SK-N-DZ (cell line): ENCODE measurements at regions not wholly inside any gene's neighbourhood (a gene's known extent, or its start where the extent isn't known, plus 50 kb on each side); places are given as distances from the start of the nearest gene placed in this dataset.
"Not testable (repeated sequence)": the region's sequence is repeated elsewhere in the genome, so short reads cannot be mapped to it uniquely, and the experiment has no call there.

Source experiments
- DNase-seq: peaks from one replicate; pipeline ENCODE4 v3.0.0-alpha.2; 2015; ENCODE audit warnings: low spot score

DNA sequence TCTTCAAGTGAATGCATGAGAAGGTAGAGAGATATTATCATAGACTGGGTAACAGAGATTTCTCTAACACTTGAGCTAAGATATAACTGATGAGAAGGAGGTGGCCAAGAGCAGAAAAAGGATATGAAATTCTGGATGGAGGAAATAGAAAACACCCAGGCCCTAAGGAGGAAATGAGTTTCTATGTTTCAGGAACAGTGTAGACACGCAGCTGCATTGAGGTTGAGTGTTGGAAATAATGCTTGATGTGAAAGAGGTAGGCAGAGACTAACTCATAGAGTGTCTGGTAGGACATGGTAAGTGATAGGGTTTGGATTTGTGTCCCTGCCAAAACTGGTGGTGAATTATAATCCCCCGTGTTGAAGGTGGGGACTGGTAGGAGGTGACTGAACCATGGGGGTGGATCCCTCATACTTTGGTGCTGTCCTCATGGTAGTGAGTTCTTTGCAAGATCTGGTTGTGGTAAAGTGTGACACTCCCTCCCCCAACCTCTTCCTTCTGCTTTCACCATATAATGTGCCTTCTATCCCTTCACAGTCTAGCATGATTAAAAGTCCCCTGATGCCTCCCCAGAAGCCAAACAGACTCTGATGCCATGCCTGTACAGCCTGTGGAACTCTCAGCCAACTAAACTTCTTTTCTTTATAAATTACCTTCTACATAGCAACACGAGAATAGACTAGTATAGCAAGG is 787.3 kb downstream of the EDEM1 start:
- DNase-seq, result no peak

DNA sequence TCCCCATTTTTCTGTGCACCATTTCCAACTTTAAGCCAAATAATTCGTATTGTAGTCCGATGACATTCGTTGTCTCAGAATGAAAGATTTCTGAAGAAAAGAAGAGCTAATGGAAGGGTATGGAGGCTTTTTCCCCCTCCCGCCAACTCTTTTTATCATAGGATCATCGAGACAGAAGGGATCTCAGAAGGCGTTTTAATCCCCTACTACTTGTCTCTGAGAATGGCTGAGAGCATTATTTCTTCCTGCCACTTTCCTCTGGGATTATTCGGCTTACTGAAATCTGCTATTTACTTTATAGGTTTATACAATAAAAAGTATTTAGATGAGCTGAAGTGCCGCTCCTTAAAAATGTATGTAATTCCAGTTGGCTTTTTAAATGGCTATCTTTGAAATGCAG is 789.8 kb downstream of the EDEM1 start:
- DNase-seq, result no peak

DNA sequence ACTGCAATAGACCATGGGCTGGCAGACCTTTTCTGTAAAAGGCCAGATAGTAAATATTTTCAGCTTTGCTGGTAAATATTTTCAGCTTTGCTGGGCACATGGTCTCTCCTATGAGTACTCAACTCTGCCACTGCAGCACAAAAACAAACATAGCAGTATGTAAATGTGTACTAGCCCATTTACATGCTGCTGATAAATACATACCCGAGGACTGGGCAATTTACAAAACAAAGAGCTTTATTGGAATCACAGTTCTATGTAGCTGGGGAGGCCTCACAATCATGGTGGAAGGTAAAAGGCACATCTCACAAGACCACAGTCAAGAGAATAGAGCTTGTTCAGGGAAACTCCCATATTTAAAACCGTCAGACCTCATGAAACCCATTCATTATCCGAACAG is 793.0 kb downstream of the EDEM1 start:
- no peak for DNase-seq

- no peak for DNase-seq
Observed at GRCh38 chr3:5994651-5995050, 807.1 kb downstream of the EDEM1 start.

GRCh38 chr3:6018456-6018855 is 830.9 kb downstream of the EDEM1 start:
- DNase-seq, result no peak

- no peak for DNase-seq
Observed at GRCh38 chr3:6022621-6023020, 835.1 kb downstream of the EDEM1 start.

GRCh38 chr3:6025032-6025431 is 835.9 kb upstream of the GRM7 start:
- no peak for DNase-seq

DNA sequence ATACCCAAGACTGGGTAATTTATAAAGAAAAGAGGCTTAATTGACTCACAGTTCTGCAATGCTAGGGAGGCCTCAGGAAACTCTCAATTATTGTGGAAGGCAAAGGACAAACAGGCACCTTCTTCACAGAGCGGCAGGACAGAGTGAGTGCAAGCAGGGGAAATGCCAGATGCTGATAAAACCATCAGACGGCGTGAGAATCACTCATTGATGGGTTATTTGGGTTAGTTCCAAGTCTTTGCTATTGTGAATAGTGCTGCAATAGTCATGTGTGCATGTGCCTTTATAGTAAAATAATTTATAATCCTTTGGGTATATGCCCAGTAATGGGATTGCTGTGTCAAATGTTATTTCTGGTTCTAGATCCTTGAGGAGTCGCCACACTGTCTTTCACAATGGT is 830.3 kb upstream of the GRM7 start:
- not testable (repeated sequence) for DNase-seq

DNA sequence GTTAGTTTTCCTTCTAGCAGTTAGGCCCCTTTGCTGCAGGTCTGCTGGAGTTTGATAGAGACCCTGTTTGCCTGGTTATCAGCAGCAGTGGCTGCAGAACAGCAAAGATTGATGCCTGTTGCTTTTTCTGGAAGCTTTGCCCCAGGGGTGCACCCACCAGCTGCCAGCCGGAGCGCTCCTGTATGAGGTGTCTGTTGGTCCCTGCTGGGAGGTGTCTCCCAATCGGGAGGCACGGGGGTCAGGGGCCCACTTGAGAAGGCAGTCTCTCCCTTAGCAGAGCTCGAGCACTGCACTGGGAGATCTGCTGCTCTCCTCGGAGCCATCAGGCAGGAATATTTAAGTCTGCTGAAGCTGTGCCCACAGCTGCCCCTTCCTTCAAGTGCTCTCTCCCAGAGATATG is 825.3 kb upstream of the GRM7 start:
- DNase-seq, result no peak

DNA sequence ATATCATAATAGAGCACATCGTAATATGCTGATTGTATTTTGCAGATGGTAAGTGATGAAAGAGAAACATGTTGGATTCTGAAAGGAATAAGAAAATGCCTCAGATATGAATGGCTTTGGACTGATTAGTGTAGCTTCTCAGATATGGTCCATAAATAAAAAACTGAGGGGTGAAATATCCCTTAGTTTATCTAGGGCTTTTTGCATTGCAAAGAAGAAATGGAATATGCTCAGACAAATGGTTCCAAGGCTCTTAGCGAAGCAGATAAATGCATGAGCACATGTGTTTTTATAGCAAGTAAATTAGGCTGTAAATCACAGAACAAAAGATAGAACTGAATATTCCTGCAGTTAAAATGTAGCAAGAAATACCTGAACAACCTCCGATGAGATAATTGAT is 820.9 kb upstream of the GRM7 start:
- no peak for DNase-seq

DNA sequence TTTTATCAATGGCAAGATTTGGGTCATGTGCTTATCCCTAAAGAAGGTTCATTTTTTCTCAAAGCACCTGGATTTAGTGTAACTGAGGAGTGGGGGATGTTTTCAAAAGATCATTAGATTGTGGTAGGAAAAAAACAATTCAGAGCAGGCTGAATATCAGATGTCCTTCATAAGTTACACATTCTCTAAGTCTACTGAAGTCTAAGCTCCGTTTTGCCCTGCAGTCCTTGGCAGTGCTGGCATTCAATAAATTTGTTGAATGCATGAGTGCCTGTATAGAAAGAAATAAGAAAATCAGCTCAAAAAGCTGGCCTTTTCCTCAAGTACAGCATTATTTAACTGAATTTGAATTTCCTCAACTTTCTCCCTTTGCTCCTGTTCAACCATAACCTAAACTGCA is 819.0 kb upstream of the GRM7 start:
- DNase-seq, result no peak

- no peak for DNase-seq
Observed at GRCh38 chr3:6047016-6047415, 813.9 kb upstream of the GRM7 start.

DNA sequence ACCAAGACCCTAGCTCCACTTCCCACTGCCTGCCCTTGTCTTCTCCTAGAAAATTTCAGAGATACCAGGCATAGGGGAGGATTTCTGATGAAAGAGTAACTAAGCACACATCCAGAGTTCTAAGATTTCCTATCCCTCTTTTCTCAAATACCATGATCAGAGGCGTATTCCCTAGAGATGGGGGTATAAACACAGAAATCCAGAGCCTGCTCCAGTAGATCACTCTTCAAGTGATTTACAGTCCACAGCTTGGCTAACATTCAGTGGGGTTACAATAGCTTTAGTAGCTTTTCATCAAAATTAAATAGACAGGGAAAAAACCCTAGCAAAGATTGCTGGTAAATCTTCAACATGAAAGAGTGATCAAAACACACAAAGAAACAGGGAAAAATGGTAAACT is 800.7 kb upstream of the GRM7 start:
- DNase-seq, result peak; percentile 44

- DNase-seq, result peak; percentile 88
Observed at GRCh38 chr3:6062261-6063187, 798.4 kb upstream of the GRM7 start.

DNA sequence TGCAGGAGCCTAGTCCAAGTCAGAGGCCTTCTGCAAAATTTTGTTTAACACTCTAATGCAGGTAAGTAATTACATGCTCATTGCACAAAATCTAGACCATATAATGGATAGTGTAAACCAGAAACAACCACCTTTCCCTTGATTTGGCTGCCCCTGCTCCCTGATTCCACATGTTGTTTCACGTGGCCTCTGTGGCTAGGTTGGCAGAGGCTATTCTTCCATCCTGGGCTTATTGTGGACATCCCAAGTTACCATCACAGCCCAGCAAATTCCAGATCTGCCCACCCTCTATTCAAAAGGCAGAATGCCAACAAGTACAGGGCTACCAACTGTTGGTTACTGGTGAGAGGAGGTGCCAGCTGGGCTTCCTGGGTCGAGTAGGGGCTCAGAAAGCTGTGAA is 794.5 kb upstream of the GRM7 start:
- no peak for DNase-seq

- not testable (repeated sequence) for DNase-seq
Observed at GRCh38 chr3:6066868-6067578, 793.9 kb upstream of the GRM7 start.

GRCh38 chr3:6074952-6075351 is 786.0 kb upstream of the GRM7 start:
- DNase-seq, result no peak

DNA sequence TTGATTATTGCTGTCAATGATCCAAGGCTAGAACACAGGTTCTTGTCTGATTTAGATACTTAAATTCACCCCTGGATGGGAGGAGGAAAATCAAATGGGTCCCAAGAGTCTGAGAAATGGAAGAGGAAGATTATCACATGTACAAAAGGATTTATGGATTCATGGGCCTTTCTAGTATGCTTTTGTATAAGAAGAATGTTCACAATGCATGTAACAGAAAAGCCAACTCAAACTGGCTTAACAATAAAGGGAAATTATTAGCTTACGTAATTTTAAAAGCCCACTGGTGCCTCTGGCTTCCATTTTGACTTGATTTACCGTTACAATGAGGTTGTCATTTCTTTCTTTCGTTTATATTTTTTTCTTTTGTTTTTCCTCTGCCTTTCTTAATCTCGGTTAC is 782.5 kb upstream of the GRM7 start:
- DNase-seq, result no peak

DNA sequence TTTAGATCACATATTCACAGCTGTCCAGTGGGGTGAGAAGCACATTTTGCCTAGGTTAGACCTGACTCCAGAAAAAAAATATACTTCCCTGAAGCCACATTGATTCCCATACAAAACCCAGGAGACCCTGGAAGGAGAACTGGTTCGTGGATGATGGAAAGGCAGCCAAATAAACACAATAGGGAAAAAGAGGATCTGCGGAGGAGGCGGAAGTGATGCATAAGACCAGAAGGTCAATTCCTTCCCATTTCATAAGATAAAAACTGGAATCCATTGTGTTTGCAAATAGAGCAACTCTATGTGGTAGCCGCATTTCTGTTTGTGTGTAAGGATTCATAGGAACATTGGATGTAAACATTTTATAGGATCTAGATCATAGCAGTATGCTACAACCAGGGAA is 781.9 kb upstream of the GRM7 start:
- no peak for DNase-seq

DNA sequence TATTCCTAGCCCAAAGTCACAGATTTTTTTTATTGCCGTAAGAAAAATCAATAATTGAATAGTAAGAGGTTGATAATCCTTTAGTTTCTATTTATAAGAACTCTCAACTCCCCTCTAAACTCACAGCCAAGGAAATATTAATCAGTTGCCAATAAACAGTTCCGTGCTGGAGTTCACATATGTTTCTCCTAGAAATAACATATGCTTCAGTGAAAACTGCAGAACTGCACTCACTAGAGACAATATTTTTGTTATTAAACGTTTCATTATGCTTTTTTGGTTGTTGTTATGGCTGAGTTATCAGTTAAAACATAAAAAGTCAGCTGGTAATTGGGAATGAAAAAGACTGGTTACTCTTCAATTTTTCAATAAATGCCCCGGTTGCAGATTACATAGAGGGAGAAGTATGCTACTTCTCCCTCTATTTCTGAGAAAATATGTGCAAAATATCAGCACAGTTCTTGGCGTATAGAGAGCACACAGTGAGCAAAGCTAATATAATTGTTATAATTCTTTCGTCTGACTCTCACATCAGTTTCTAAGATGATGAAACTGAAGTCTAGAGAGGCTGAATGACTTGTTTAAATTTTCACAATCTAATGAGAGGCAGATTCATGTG is 781.2 kb upstream of the GRM7 start:
- no peak for DNase-seq

DNA sequence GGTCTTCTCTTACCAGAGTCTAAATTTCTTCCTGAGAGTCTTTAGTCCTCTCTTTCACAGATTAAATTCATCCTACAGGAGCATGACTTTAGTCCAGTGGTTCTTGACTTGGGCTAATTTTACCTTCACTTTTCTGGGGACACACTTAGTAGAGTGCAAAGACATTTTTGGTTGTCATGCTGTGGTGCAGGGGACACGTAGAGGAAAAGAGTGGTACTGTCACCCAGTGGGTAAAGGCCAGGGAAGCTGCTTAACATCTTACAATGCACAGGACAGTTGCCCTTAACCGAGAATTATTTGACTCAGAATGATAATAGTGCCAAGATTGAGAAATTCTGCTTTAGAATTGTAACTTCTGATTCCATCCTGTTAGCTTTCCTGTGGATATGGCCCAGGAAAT is 772.5 kb upstream of the GRM7 start:
- DNase-seq, result no peak

DNA sequence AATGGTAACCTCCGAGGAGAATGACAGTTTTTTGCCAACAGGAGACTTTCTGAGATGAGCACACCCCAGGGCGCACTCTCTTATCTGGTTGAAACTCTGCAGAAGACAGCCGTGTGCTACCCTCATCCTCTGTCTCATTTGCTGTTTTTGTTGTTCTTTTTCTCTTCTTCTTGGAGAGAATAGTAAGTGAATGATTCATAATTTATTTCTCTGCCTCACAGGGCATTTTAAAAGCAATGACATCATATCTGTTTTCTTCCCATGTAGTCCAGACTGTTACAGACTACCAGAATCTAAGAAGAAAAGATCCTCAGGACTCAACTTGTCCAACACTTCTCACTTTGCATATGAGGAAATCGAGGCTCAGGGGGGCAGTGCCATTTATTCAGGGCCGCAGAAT is 771.1 kb upstream of the GRM7 start:
- DNase-seq, result no peak
